ENCODE measurements at regions not wholly inside any gene's neighbourhood (a gene's known extent, or its start where the extent isn't known, plus 50 kb on each side); places are given as distances from the start of the nearest gene placed in this dataset.

GRCh38 chr2:7673101-7673500, 755.9 kb downstream of the RNF144A start:
- intact Hi-C loops (cut with DNase I) = no loop called here
- Histone ChIP-seq H3K4me1 (peaks cover 0 to 11% (median 10%) of the 10 kb centered on the region in 4 donors), H3K9me3 (no peaks in the 10 kb centered on the region), H3K27ac (replicated peaks in 1 of 4) (no peak overlapping the region), H3K27me3 (no peaks in the 10 kb centered on the region), H3K4me3 (no peak overlapping the region), H3K36me3 (no peaks in the 10 kb centered on the region)
- 37% methylated on average over 5 of the region's 5 CpGs for WGBS
- no peak for DNase-seq (ENCODE audit: extremely low spot score)
- TF ChIP-seq EP300 (IDR thresholded peaks at IDR 0.05) (no peak), POLR2A (IDR thresholded peaks at IDR 0.05; ENCODE audit: low read depth) (no peak), CTCF (IDR thresholded peaks at IDR 0.05) (no peak), POLR2AphosphoS5 (IDR thresholded peaks at IDR 0.05) (no peak)

DNA sequence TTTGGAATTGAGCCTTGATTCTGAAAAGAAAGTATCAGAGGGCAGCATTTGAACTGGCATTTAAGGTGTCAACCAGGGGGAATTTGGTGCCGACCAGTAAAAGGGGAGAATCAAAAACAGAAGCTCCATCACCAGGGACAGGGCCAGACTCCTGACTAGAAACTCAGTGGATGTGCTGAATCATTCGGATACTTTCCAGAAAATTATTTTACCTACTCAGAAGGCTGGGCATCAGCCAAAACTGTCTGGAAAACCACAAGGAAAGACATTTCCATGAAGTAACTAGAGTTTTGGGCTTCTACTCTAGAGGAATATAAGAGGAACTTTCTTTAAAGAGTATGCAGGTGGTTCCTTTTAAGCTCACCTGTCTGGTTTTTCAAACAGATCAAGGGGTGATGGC, 756.6 kb downstream of the RNF144A start:
- intact Hi-C loops (cut with DNase I) = no loop called here
- 53% methylated on average over 2 of the region's 2 CpGs for WGBS

DNA sequence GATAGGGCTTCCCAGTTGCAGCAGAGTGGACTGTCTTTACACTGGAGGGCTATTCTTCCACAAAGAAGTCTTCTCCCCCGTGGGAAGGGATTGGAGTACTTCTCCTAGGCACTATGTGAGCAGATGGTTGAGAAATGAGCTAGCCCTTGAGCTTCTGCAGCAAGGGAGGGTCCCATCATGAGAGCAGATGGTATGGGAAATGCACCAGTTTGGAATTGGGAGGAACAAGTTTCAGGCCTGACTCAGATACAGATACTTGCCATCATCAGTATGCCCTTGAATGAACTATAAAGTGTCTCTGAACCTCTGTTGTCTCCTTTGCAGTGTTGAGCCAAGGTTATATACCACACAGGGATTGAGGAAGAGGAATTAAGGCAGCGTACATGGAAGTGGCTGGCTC, 757.4 kb downstream of the RNF144A start:
- 85% methylated on average over 2 of the region's 2 CpGs for WGBS
- no peak for DNase-seq (ENCODE audit: extremely low spot score)
- peaks cover 0 to 11% (median 10%) of the 10 kb centered on the region in 4 donors for H3K4me1 ChIP-seq
- H3K4me3 ChIP-seq = no peak overlapping the region
- H3K36me3 ChIP-seq = no peaks in the 10 kb centered on the region
- no peaks in the 10 kb centered on the region for H3K27me3 ChIP-seq
- no peak for TF ChIP-seq EP300 (IDR thresholded peaks at IDR 0.05)
- no peak for TF ChIP-seq CTCF (IDR thresholded peaks at IDR 0.05)
- TF ChIP-seq POLR2A (IDR thresholded peaks at IDR 0.05; ENCODE audit: low read depth) = no peak
- TF ChIP-seq POLR2AphosphoS5 (IDR thresholded peaks at IDR 0.05) = no peak
- no peaks in the 10 kb centered on the region for H3K9me3 ChIP-seq
- H3K27ac ChIP-seq (replicated peaks in 1 of 4) = no peak overlapping the region
- intact Hi-C loops (cut with DNase I) = no loop called here

More for the DNA sequence above, 756.6 kb downstream of the RNF144A start:
- Histone ChIP-seq H3K4me1 (peaks cover 0 to 11% (median 10%) of the 10 kb centered on the region in 4 donors), H3K27me3 (no peaks in the 10 kb centered on the region), H3K4me3 (no peak overlapping the region), H3K27ac (replicated peaks in 1 of 4) (no peak overlapping the region), H3K9me3 (no peaks in the 10 kb centered on the region), H3K36me3 (no peaks in the 10 kb centered on the region)
- TF ChIP-seq POLR2A (IDR thresholded peaks at IDR 0.05; ENCODE audit: low read depth) (no peak), CTCF (IDR thresholded peaks at IDR 0.05) (no peak), POLR2AphosphoS5 (IDR thresholded peaks at IDR 0.05) (no peak), EP300 (IDR thresholded peaks at IDR 0.05) (no peak)
- no peak for DNase-seq (ENCODE audit: extremely low spot score)

- peak; percentile 88 for DNase-seq (ENCODE audit: extremely low spot score)
- Histone ChIP-seq H3K27me3 (no peaks in the 10 kb centered on the region), H3K4me3 (no peak overlapping the region), H3K4me1 (peaks cover 0 to 11% (median 10%) of the 10 kb centered on the region in 4 donors), H3K36me3 (no peaks in the 10 kb centered on the region), H3K27ac (replicated peaks in 1 of 4) (no peak overlapping the region), H3K9me3 (no peaks in the 10 kb centered on the region)
- intact Hi-C loops (cut with DNase I) = no loop called here
- no peak for TF ChIP-seq POLR2AphosphoS5 (IDR thresholded peaks at IDR 0.05)
- no peak for TF ChIP-seq CTCF (IDR thresholded peaks at IDR 0.05)
- 91% methylated on average over 3 of the region's 3 CpGs for WGBS
These were observed 759.5 kb downstream of the RNF144A start for GRCh38 chr2:7676714-7677113.

GRCh38 chr2:7681881-7682461, 764.8 kb downstream of the RNF144A start:
- H3K36me3 ChIP-seq = no peaks in the 10 kb centered on the region
- TF ChIP-seq CTCF (IDR thresholded peaks at IDR 0.05) = no peak
- no peak for TF ChIP-seq EP300 (IDR thresholded peaks at IDR 0.05)
- TF ChIP-seq POLR2A (IDR thresholded peaks at IDR 0.05; ENCODE audit: low read depth) = no peak
- no peak for TF ChIP-seq POLR2AphosphoS5 (IDR thresholded peaks at IDR 0.05)
- WGBS = 95% methylated on average over 3 of the region's 3 CpGs

More at GRCh38 chr2:7681881-7682461, 764.8 kb downstream of the RNF144A start:
- H3K4me3 ChIP-seq = no peak overlapping the region
- H3K27me3 ChIP-seq = no peaks in the 10 kb centered on the region
- H3K27ac ChIP-seq (replicated peaks in 1 of 4) = no peak overlapping the region
- no peaks in the 10 kb centered on the region for H3K9me3 ChIP-seq
- peak; percentile 31 for DNase-seq (ENCODE audit: extremely low spot score)
- intact Hi-C loops (cut with DNase I) = no loop called here
- no peaks in the 10 kb centered on the region for H3K4me1 ChIP-seq

Measured in esophagus muscularis mucosa (tissue), 4 donors.